Endothelial cell of umbilical vein (primary cell): ENCODE measurements at regions not wholly inside any gene's neighbourhood (a gene's known extent, or its start where the extent isn't known, plus 50 kb on each side); places are given as distances from the start of the nearest gene placed in this dataset.

Experiments used
- CTCF ChIP-seq, 2 donors: IDR thresholded peaks; 1 replicate in 1 of 2; 2 replicates in 1 of 2; pipeline ENCODE4 v1.5.1; 2011; ENCODE audit warnings: low read length in 2 of 2, mild to moderate bottlenecking in 2 of 2, moderate library complexity in 2 of 2, control low read depth in 1 of 2, inconsistent platforms in 1 of 2, low read depth in 1 of 2; ENCODE audit not compliant: insufficient read depth in 1 of 2; ENCODE audit errors: extremely low read depth in 1 of 2
- EZH2 ChIP-seq: IDR thresholded peaks from 2 replicates; pipeline ENCODE4 v1.6.1; 2012; ENCODE audit warnings: borderline replicate concordance, low read depth, mild to moderate bottlenecking, moderate library complexity, low read length, inconsistent platforms; ENCODE audit not compliant: severe bottlenecking
- JUN ChIP-seq: IDR thresholded peaks from 2 replicates; pipeline ENCODE4 v1.6.1; 2011; ENCODE audit warnings: borderline replicate concordance, low read depth; ENCODE audit not compliant: insufficient read length, insufficient read depth

- TF ChIP-seq CTCF (IDR thresholded peaks at IDR 0.05; ENCODE audit: extremely low read depth in 1 of 2, insufficient read depth in 1 of 2, low read depth in 1 of 2, low read length in 2 of 2) = no peak
- TF ChIP-seq EZH2 = no peak
- TF ChIP-seq JUN = no peak
Measured at GRCh38 chr16:35689764-35690163, 2230.4 kb downstream of the TP53TG3F start.
